GM12878 (cell line): ENCODE measurements at regions not wholly inside any gene's neighbourhood (a gene's known extent, or its start where the extent isn't known, plus 50 kb on each side); places are given as distances from the start of the nearest gene placed in this dataset.

ENCODE experiments used
- CHD4 ChIP-seq: fragments of 200-600 bp; sonication (generic); IDR thresholded peaks from 2 replicates; pipeline ENCODE4 v1.6.1; 2016; ENCODE audit warnings: mild to moderate bottlenecking
- EED ChIP-seq: sonication (generic); IDR thresholded peaks from 2 replicates; pipeline ENCODE4 v1.6.1; 2016; ENCODE audit warnings: antibody characterized with exemption, low read depth
- MAX ChIP-seq: IDR thresholded peaks from 2 replicates; pipeline ENCODE4 v1.6.1; 2012; ENCODE audit warnings: low read depth, low read length, improper control_type of control experiment
- NBN ChIP-seq: fragments of 450-650 bp; IDR thresholded peaks from 2 replicates; pipeline ENCODE4 v1.6.1; 2016
- SMARCA5 ChIP-seq: fragments of 450-650 bp; IDR thresholded peaks from 2 replicates; pipeline ENCODE4 v1.6.1; 2017; ENCODE audit warnings: mild to moderate bottlenecking
- SREBF1 ChIP-seq: IDR thresholded peaks from 2 replicates; pipeline ENCODE4 v1.6.1; 2012; ENCODE audit warnings: mild to moderate bottlenecking, low read length
- ZBTB11 ChIP-seq: fragments of 450-650 bp; formaldehyde crosslinking; IDR thresholded peaks from 2 replicates; pipeline ENCODE4 v1.5.0; 2022; ENCODE audit warnings: mild to moderate bottlenecking, missing genetic modification characterization
- TF ChIP-seq, protein P1 (sequence below): fragments of 450-650 bp; formaldehyde crosslinking; IDR thresholded peaks from 2 replicates; pipeline ENCODE4 v1.4.0; 2020; ENCODE audit warnings: mild to moderate bottlenecking, moderate library complexity

GRCh38 chr5:143691287-143691944 lies 120.5 kb upstream of the HMHB1 start (continued):
- TF ChIP-seq, protein P1, sequence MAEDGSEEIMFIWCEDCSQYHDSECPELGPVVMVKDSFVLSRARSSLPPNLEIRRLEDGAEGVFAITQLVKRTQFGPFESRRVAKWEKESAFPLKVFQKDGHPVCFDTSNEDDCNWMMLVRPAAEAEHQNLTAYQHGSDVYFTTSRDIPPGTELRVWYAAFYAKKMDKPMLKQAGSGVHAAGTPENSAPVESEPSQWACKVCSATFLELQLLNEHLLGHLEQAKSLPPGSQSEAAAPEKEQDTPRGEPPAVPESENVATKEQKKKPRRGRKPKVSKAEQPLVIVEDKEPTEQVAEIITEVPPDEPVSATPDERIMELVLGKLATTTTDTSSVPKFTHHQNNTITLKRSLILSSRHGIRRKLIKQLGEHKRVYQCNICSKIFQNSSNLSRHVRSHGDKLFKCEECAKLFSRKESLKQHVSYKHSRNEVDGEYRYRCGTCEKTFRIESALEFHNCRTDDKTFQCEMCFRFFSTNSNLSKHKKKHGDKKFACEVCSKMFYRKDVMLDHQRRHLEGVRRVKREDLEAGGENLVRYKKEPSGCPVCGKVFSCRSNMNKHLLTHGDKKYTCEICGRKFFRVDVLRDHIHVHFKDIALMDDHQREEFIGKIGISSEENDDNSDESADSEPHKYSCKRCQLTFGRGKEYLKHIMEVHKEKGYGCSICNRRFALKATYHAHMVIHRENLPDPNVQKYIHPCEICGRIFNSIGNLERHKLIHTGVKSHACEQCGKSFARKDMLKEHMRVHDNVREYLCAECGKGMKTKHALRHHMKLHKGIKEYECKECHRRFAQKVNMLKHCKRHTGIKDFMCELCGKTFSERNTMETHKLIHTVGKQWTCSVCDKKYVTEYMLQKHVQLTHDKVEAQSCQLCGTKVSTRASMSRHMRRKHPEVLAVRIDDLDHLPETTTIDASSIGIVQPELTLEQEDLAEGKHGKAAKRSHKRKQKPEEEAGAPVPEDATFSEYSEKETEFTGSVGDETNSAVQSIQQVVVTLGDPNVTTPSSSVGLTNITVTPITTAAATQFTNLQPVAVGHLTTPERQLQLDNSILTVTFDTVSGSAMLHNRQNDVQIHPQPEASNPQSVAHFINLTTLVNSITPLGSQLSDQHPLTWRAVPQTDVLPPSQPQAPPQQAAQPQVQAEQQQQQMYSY (CRISPR knock-in tag), result no peak
- TF ChIP-seq SREBF1, result no peak
- TF ChIP-seq SMARCA5, result no peak
- no peak for TF ChIP-seq CHD4
- TF ChIP-seq ZBTB11 (CRISPR knock-in tag), result no peak
- TF ChIP-seq NBN, result no peak
- TF ChIP-seq EED, result no peak
- no peak for TF ChIP-seq MAX
